Adrenal gland (tissue), 5 donors: ENCODE measurements at regions not wholly inside any gene's neighbourhood (a gene's known extent, or its start where the extent isn't known, plus 50 kb on each side); places are given as distances from the start of the nearest gene placed in this dataset.
"Not testable (repeated sequence)": the region's sequence is repeated elsewhere in the genome, so short reads cannot be mapped to it uniquely, and the experiment has no call there.

Experiments
- POLR2A ChIP-seq, 2 donors: fragments of 450-650 bp; IDR thresholded peaks; one replicate each; pipeline ENCODE4 v1.6.1; 2017; ENCODE audit warnings: antibody characterized with exemption in 2 of 2, mild to moderate bottlenecking in 2 of 2, moderate library complexity in 1 of 2
- TF ChIP-seq, protein P1 (sequence below), 6 experiments: fragments of 450-650 bp in 4 of 6; fragments of 200-600 bp in 2 of 6; sonication (generic) in 1 of 6; IDR thresholded peaks; 1 replicate in 5 of 6; 2 replicates in 1 of 6; pipeline versions ENCODE4 v1.5.1 to v1.8.0; 2016 to 2021; ENCODE audit warnings: antibody characterized with exemption in 6 of 6, mild to moderate bottlenecking in 2 of 6, moderate library complexity in 1 of 6
- donor health status: DM: no; HTN: no; CAD: no.

GRCh38 chr9:65395121-65395520 lies 110.1 kb upstream of the FOXD4L5 start:
- TF ChIP-seq, protein P1, sequence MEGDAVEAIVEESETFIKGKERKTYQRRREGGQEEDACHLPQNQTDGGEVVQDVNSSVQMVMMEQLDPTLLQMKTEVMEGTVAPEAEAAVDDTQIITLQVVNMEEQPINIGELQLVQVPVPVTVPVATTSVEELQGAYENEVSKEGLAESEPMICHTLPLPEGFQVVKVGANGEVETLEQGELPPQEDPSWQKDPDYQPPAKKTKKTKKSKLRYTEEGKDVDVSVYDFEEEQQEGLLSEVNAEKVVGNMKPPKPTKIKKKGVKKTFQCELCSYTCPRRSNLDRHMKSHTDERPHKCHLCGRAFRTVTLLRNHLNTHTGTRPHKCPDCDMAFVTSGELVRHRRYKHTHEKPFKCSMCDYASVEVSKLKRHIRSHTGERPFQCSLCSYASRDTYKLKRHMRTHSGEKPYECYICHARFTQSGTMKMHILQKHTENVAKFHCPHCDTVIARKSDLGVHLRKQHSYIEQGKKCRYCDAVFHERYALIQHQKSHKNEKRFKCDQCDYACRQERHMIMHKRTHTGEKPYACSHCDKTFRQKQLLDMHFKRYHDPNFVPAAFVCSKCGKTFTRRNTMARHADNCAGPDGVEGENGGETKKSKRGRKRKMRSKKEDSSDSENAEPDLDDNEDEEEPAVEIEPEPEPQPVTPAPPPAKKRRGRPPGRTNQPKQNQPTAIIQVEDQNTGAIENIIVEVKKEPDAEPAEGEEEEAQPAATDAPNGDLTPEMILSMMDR (IDR thresholded peaks at IDR 0.05): not testable (repeated sequence)
- TF ChIP-seq POLR2A (IDR thresholded peaks at IDR 0.05): not testable (repeated sequence)
